HG02678 (cell line): ENCODE measurements at regions not wholly inside any gene's neighbourhood (a gene's known extent, or its start where the extent isn't known, plus 50 kb on each side); places are given as distances from the start of the nearest gene placed in this dataset.
"Not testable (repeated sequence)": the region's sequence is repeated elsewhere in the genome, so short reads cannot be mapped to it uniquely, and the experiment has no call there.

Experiments
- ATAC-seq: cut with Tn5 transposase; IDR thresholded peaks from one replicate; pipeline ENCODE4 v1.9.1; 2021; ENCODE audit warnings: mild to moderate bottlenecking, moderate library complexity; ENCODE audit not compliant: unreplicated experiment

DNA sequence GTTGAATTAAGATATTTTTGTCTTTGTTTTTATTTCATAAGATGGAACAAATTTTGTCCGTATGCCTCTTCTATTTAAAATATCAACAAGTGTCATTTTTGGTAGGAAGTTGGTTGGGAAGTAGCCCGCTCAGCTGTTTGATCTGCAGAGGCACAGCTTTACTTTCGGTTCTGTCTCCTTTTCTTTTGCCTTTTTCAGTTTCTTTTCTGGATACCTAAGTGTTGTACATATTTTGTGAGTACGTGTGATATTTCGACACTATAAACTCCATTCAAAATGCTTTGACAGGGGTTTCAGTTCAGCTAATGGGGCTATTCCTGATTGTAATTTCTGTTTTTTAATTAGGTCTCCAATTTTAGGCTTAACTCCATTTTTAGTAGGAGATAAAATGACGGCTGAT is 1785.0 kb upstream of the LRRTM1 start:
- ATAC-seq: no peak

- ATAC-seq: no peak
Observed at GRCh38 chr2:82084679-82085392, 1780.3 kb upstream of the LRRTM1 start.

DNA sequence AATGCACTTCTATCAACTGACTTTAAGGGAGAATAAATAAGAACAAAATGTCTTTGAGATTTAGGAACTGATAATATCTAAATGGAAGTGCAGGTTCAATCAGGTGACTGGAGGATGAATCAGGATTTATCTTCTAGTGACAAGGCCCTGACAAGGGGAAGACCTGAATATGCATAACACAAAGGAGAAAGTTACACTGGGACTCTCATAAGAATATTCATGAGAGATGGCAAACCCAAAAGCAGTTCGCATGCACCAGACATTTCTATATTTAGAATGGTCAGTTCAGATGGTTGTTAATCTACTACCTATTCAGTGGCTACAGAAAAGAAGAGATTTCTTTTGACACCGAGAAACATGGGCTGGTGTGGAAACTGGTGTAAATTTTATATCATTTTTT is 1771.3 kb upstream of the LRRTM1 start:
- ATAC-seq: no peak

- ATAC-seq: no peak
Observed at GRCh38 chr2:82062463-82062862, 1757.9 kb upstream of the LRRTM1 start.

- no peak for ATAC-seq
Observed at GRCh38 chr2:82055846-82056245, 1751.3 kb upstream of the LRRTM1 start.

- ATAC-seq: no peak
Observed at GRCh38 chr2:82043867-82044266, 1739.3 kb upstream of the LRRTM1 start.

- ATAC-seq: no peak
Observed at GRCh38 chr2:82027921-82028615, 1723.5 kb upstream of the LRRTM1 start.

DNA sequence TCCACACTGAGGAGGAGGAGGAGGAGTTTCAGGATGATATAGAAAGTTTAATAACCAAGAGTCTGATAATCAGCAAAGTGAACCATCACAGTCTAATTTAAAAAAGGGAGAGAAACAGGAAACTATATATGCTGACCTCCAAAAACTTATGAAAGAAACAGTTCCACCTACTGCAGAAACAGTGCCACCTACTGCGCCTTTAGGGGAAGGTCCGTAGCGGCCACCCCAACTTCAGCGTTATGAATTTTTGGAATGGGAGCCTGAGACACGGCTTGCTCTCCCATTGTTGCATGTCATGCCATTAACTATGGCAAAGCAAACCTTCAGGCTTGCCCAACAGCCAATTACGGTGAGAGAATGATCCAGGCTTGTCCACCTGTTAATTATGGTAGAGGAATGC is 1719.2 kb upstream of the LRRTM1 start:
- ATAC-seq: no peak

GRCh38 chr2:82013641-82014040 is 1709.1 kb upstream of the LRRTM1 start:
- no peak for ATAC-seq

DNA sequence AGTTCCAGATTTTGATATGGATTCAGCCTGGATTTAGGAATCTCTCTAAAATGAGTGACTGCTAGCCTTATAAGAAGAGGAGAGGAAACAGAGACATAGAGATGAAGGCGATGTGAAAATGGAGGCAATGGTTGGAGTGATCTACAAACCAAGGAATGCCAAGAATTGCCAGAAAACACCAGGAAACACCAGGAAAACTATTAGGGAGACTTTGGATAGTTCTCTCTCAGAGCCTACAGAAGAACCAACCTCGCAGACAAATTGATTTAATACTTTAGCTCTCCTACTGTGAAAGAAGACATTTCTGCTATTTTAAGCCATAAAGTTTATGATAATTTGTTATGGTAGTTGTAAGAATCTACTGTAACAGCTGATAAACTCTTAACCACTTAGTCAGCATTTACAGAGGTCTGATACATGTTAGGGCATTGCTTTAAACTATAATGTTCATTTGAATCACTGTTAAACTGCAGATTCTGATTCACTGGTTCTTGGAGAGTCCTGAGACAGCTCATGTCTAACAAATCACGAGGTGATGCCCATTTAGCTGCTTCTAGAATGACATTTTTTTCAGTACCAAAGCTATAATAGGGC is 1702.6 kb upstream of the LRRTM1 start:
- ATAC-seq: no peak

DNA sequence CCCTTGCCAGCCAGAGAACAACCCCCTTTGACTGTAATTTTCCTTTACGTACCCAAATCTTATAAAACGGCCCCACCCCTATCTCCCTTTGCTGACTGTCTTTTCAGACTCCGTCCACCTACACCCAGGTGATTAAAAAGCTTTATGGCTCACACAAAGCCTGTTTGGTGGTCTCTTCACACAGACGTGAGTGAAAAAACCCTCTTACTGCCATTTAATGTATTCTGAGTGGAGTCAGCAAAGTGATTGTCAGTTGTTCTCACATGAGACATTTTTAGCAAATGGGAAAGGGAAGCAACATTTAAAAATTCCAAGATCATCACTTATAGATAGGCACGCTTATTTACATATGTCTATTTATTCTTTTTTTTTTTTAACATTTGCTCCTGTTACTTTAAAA is 1701.3 kb upstream of the LRRTM1 start:
- ATAC-seq: not testable (repeated sequence)

DNA sequence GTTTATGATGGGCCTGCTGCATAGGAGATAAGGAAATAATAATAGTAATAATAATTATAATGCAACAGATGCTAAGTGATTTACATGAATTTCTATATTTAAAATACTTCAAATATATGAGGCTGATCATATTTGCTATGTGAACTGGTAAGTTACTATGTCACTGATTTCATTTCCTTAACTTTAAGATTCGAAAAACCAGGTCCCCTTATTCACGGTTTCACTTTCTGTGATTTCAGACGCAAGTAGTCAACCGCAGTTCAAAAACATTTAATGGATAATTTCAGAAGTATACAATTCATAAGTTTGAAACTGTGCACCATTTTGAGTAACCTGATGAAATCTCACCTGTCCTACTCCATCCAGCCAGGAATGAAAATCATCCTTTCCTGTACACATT is 1697.1 kb upstream of the LRRTM1 start:
- no peak for ATAC-seq

- no peak for ATAC-seq
Observed at GRCh38 chr2:82000606-82001005, 1696.1 kb upstream of the LRRTM1 start.

DNA sequence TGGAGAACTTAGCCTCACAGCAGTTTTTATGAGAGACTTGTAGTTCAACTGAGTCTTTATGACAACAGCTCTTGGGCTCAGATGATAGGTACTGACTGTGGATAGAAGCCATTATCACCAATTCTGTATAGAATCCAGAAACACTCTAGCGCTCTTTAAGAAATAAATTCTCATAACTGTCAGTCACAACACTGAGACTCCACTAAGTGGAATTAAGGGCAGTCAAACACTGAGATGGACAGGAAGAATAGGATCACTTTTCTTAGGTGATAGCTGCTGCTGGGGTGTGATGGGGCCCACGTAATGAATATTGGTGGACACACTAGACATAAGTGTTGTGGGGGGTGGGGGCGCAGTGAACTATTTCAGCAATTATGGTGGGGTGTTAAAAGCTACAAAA is 1691.8 kb upstream of the LRRTM1 start:
- no peak for ATAC-seq

- no peak for ATAC-seq
Observed at GRCh38 chr2:81991282-81991681, 1686.7 kb upstream of the LRRTM1 start.

DNA sequence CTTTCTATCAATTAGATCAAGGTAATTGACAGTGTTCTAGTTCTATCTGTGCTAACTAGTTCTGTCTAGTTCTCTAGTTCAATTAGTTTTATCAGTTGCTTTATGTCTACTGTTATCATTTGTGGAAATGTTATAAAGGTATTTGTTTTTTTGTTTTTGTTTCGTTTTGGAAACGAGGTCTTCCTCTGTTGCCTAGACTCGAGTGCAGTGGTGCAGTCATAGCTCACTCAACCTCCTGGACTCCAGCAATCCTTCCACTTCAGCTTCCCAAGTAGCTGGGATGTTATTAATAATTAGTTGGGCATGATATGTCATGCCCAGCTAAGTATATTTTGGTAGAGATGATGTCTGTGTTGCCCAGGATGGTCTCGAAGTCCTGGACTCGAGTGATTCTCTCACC is 1682.8 kb upstream of the LRRTM1 start:
- no peak for ATAC-seq

DNA sequence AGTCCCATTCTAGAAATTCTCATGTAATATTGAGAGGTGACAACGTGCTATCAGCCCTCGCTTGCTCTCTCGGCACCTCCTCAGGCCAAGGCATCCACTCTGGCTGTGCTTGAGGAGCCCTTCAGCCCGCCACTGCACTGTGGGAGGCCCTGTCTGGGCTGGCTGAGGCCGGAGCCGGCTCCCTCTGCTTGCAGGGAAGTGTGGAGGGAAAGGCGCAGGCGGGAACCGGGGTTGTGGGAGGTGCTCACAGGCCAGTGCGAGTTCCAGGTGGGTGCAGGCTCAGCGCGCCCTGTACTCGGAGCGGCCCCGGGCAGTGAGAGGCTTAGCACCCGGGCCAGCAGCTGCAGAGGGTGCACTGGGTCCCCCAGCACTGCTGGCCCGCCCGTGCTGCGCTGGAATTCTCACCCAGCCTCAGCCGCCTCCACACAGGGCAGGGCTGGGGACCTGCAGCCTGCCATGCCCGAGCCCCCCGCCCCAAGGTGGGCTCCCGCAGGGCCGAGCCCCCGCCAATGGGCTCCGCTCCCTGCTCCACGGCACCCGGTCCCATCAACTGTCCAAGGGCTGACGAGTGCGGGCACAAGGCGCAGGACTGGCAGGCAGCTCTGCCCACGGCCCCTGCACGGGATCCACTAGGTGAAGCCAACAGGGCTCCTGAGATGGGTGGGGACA is 1680.6 kb upstream of the LRRTM1 start:
- no peak for ATAC-seq

- no peak for ATAC-seq
Observed at GRCh38 chr2:81981585-81981984, 1677.0 kb upstream of the LRRTM1 start.

DNA sequence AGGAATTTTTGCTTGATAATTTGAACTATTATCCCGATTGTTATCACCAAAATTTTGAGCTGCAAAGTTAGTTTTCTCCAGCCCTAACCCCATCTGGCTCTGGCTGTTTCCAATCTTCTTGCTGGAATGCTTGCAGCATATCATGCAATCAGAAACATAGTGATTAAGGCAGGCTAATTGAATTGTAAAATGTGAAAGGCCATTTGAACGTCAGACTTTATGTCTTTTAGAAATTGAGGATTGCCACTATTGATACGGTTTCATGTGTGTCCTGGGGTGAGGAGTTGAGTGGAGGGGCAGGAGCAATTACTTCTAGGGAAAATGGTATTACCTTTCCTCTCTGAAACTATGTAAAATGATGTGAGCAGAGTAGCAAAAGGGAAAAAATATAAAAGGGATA is 1674.5 kb upstream of the LRRTM1 start:
- ATAC-seq: no peak

DNA sequence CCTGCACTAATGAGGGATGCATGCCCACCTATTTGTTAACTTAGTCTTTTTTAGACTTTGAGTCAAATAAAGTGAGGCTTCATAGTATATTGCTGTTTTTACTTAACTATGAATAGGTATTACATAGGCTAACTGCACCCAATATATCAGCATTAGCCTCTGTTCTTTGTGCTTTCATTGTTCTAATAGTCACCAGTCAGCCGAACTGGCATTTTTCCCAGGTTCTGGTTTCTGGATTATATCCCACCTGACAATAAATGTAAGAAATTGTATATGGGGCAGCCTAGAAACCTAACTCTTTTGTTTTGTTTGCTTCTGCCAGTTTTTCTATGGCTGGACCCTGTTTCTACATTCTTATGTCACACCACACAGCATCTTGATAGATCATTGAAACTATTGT is 1672.4 kb upstream of the LRRTM1 start:
- no peak for ATAC-seq

DNA sequence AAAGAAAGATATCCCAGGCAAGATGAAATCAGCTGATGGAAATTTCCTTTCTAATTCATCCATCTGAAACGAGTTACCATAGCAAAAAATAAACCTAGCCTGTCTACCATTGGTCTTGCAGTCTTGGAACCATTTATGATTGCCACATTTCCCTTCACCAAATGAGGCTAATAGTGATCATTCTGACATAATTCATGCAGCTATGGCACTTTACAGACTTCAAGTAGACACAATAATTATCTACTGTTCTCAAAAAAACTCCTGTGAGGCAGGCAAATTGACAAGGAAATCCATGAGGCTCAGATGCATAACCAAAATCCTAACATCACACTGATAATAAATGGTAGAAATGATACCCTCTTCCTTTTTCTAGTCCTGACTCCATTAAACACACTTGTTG is 1669.7 kb upstream of the LRRTM1 start:
- no peak for ATAC-seq

DNA sequence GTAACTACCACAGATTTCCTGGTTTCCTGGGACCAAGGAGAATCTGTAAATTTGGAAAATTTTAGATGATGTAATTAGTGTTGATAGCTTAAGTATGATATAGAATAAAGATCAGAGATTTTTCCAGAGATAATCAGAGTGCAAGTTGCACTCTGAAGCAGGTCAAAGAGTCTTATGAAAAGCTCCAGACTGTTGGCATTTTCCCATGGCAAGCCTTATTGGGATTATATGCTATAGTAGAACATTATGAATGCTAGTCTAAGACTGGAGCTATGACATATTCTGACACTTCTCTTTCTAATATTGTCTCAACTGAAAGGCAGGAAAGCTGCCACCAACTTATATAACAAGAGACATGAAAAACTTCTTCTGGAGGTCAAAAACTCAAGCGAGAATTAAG is 1638.3 kb upstream of the LRRTM1 start:
- ATAC-seq: no peak
